ENCODE measurements at regions not wholly inside any gene's neighbourhood (a gene's known extent, or its start where the extent isn't known, plus 50 kb on each side); places are given as distances from the start of the nearest gene placed in this dataset.

- no peak for DNase-seq (ENCODE audit: low read depth)
Observed at GRCh38 chr20:22652681-22653588, 68.6 kb upstream of the FOXA2 start.

- DNase-seq (ENCODE audit: low read depth): no peak
Observed at GRCh38 chr20:22653658-22654642, 69.6 kb upstream of the FOXA2 start.

GRCh38 chr20:22663528-22664025 lies 79.2 kb upstream of the FOXA2 start:
- DNase-seq (ENCODE audit: low read depth): no peak

GRCh38 chr20:22667198-22667597 lies 82.8 kb upstream of the FOXA2 start:
- no peak for DNase-seq (ENCODE audit: low read depth)

GRCh38 chr20:22672191-22672590 lies 87.8 kb upstream of the FOXA2 start:
- DNase-seq (ENCODE audit: low read depth): no peak

- no peak for DNase-seq (ENCODE audit: low read depth)
Observed at GRCh38 chr20:22673467-22673866, 89.1 kb upstream of the FOXA2 start.

- DNase-seq (ENCODE audit: low read depth): no peak
Observed at GRCh38 chr20:22675341-22675740, 91.0 kb upstream of the FOXA2 start.

GRCh38 chr20:22678678-22679077 lies 94.3 kb upstream of the FOXA2 start:
- DNase-seq (ENCODE audit: low read depth): no peak

GRCh38 chr20:22679197-22679596 lies 94.8 kb upstream of the FOXA2 start:
- no peak for DNase-seq (ENCODE audit: low read depth)

GRCh38 chr20:22680031-22680740 lies 95.8 kb upstream of the FOXA2 start:
- DNase-seq (ENCODE audit: low read depth): no peak

GRCh38 chr20:22681591-22682248 lies 97.3 kb upstream of the FOXA2 start:
- DNase-seq (ENCODE audit: low read depth): no peak

- no peak for DNase-seq (ENCODE audit: low read depth)
Observed at GRCh38 chr20:22682381-22682780, 98.0 kb upstream of the FOXA2 start.

- peak; percentile 35 for DNase-seq (ENCODE audit: low read depth)
Observed at GRCh38 chr20:22684072-22684762, 99.8 kb upstream of the FOXA2 start.

GRCh38 chr20:22684763-22685443 lies 100.5 kb upstream of the FOXA2 start:
- DNase-seq (ENCODE audit: low read depth): no peak

- peak; percentile 15 for DNase-seq (ENCODE audit: low read depth)
Observed at GRCh38 chr20:22686097-22686496, 101.7 kb upstream of the FOXA2 start.

- DNase-seq (ENCODE audit: low read depth): no peak
Observed at GRCh38 chr20:22687676-22688349, 103.4 kb upstream of the FOXA2 start.

GRCh38 chr20:22688485-22688884 lies 104.1 kb upstream of the FOXA2 start:
- no peak for DNase-seq (ENCODE audit: low read depth)

- no peak for DNase-seq (ENCODE audit: low read depth)
Observed at GRCh38 chr20:22689266-22689665, 104.9 kb upstream of the FOXA2 start.

GRCh38 chr20:22690000-22690399 lies 105.6 kb upstream of the FOXA2 start:
- no peak for DNase-seq (ENCODE audit: low read depth)

All from GM04504 (cell line).